Nephron progenitor cell (in vitro differentiated cells): ENCODE measurements at regions not wholly inside any gene's neighbourhood (a gene's known extent, or its start where the extent isn't known, plus 50 kb on each side); places are given as distances from the start of the nearest gene placed in this dataset.
"Not testable (repeated sequence)": the region's sequence is repeated elsewhere in the genome, so short reads cannot be mapped to it uniquely, and the experiment has no call there.

Experiments used
- DNase-seq: peaks from one replicate; pipeline ENCODE4 v3.0.0; 2021
- H3K27ac Mint-ChIP-seq: 2 replicates; pipeline ENCODE4 v1.8.0; 2021; ENCODE audit warnings: mild to moderate bottlenecking, moderate library complexity, mixed read lengths
- H3K27me3 Mint-ChIP-seq: 2 replicates; pipeline ENCODE4 v1.8.0; 2021; ENCODE audit warnings: mild to moderate bottlenecking, low read depth, mixed read lengths; ENCODE audit not compliant: poor library complexity
- H3K36me3 Mint-ChIP-seq: 2 replicates; pipeline ENCODE4 v1.8.0; 2021; ENCODE audit warnings: low read depth, mixed read lengths
- H3K4me1 Mint-ChIP-seq: 2 replicates; pipeline ENCODE4 v1.8.0; 2021; ENCODE audit warnings: mixed read lengths
- H3K4me3 Mint-ChIP-seq: 2 replicates; pipeline ENCODE4 v1.8.0; 2021; ENCODE audit warnings: mild to moderate bottlenecking, moderate library complexity, mixed read lengths
- H3K9me3 Mint-ChIP-seq: 2 replicates; pipeline ENCODE4 v1.8.0; 2021; ENCODE audit warnings: mild to moderate bottlenecking, moderate library complexity, mixed read lengths

- H3K4me1 Mint-ChIP-seq, result not testable (repeated sequence)
Measured at GRCh38 chr1:145504834-145505413, 79.5 kb upstream of the NBPF20 start.

GRCh38 chr1:145504310-145504709 is 78.9 kb upstream of the NBPF20 start:
- not testable (repeated sequence) for H3K4me3 Mint-ChIP-seq, H3K36me3 Mint-ChIP-seq, H3K9me3 Mint-ChIP-seq, H3K27me3 Mint-ChIP-seq, H3K4me1 Mint-ChIP-seq, H3K27ac Mint-ChIP-seq, DNase-seq

More at GRCh38 chr1:145504834-145505413, 79.5 kb upstream of the NBPF20 start:
- not testable (repeated sequence) for H3K4me3 Mint-ChIP-seq, H3K36me3 Mint-ChIP-seq, H3K27ac Mint-ChIP-seq, DNase-seq, H3K9me3 Mint-ChIP-seq, H3K27me3 Mint-ChIP-seq

- H3K27me3 Mint-ChIP-seq, H3K9me3 Mint-ChIP-seq: not testable (repeated sequence)
Measured at GRCh38 chr1:145500251-145500650, 74.8 kb upstream of the NBPF20 start.

GRCh38 chr1:145495077-145495871 is 69.9 kb upstream of the NBPF20 start:
- not testable (repeated sequence) for H3K27me3 Mint-ChIP-seq, H3K4me1 Mint-ChIP-seq, H3K4me3 Mint-ChIP-seq, H3K9me3 Mint-ChIP-seq, H3K36me3 Mint-ChIP-seq, DNase-seq, H3K27ac Mint-ChIP-seq

More at GRCh38 chr1:145500251-145500650, 74.8 kb upstream of the NBPF20 start:
- not testable (repeated sequence) for DNase-seq, H3K36me3 Mint-ChIP-seq, H3K4me3 Mint-ChIP-seq, H3K27ac Mint-ChIP-seq, H3K4me1 Mint-ChIP-seq

DNA sequence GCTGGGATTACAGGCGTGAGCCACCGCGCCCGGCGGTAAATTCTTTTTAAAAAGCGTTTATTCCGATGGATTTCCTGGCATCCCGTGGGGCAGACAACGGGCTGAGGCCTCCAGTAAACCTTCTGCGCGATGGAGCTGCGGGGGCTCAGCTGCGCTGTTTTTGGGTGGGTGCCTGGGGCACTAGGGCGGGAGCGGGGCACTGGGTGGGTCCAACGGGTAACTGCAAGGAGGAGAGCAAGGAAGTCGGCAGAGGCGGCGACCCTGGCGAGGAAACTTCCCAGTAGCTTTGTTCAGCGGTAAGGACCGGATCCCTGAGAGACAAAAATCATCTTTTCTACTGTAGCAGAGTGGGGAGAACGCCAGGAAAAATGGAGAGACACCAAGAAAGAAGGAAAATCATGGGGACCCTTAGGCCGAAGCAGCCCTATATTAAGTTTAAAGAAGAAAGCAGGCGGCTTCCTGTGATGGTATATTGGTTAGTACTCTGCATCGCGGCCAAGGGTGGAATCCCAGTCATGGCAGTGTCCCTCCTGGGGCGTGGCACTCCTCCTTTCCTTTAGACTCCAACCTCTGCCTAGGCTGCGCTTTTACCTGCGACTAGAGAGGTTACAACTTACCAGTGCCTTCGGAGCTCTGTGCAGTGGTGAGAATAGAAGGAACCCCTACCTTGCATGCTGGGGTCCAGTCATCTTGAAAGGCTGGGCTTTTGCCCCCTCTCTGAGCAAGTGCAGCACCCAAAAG is 63.0 kb upstream of the NBPF20 start:
- H3K36me3 Mint-ChIP-seq, H3K4me3 Mint-ChIP-seq, DNase-seq, H3K9me3 Mint-ChIP-seq, H3K4me1 Mint-ChIP-seq, H3K27ac Mint-ChIP-seq: not testable (repeated sequence)
- peaks cover 19% of the 10 kb centered on the region for H3K27me3 Mint-ChIP-seq

- DNase-seq, H3K9me3 Mint-ChIP-seq: not testable (repeated sequence)
Measured at GRCh38 chr1:145487156-145487555, 61.8 kb upstream of the NBPF20 start.

DNA sequence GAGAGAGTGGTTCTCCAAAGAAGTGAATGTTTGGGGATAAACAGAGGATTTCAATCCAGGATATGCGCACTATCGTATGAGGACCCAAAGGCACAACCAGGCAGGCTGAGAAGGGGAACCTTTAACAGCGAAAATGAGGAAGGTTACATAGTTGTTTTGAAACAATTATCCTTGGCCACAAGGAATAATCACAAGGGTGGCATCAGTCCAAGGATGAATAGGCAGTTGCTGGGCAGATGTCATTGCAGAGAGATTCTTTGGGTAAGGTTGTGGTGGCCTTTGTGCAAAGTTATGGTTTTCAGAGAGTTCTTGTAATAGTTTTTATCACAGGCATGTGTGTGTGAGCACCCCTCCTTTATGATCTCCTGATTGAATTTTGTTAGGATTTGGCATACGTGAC is 58.9 kb upstream of the NBPF20 start:
- not testable (repeated sequence) for DNase-seq
- H3K27me3 Mint-ChIP-seq, result peaks cover 25% of the 10 kb centered on the region

More at GRCh38 chr1:145487156-145487555, 61.8 kb upstream of the NBPF20 start:
- H3K27me3 Mint-ChIP-seq, result peaks cover 24% of the 10 kb centered on the region
- not testable (repeated sequence) for H3K4me3 Mint-ChIP-seq, H3K36me3 Mint-ChIP-seq, H3K4me1 Mint-ChIP-seq, H3K27ac Mint-ChIP-seq

GRCh38 chr1:145482214-145482860 is 56.9 kb upstream of the NBPF20 start:
- not testable (repeated sequence) for DNase-seq, H3K4me3 Mint-ChIP-seq, H3K27ac Mint-ChIP-seq, H3K9me3 Mint-ChIP-seq, H3K4me1 Mint-ChIP-seq, H3K36me3 Mint-ChIP-seq
- peaks cover 26% of the 10 kb centered on the region for H3K27me3 Mint-ChIP-seq

More for the DNA sequence above, 58.9 kb upstream of the NBPF20 start:
- not testable (repeated sequence) for H3K36me3 Mint-ChIP-seq, H3K9me3 Mint-ChIP-seq, H3K27ac Mint-ChIP-seq, H3K4me3 Mint-ChIP-seq, H3K4me1 Mint-ChIP-seq

- Mint-ChIP-seq H3K4me3 (peak overlapping the region; percentile 85), H3K27me3 (peaks cover 32% of the 10 kb centered on the region)
- H3K4me1 Mint-ChIP-seq, H3K36me3 Mint-ChIP-seq, H3K27ac Mint-ChIP-seq, H3K9me3 Mint-ChIP-seq: not testable (repeated sequence)
- DNase-seq, result peak; percentile 29
Measured at GRCh38 chr1:145475962-145476361, 50.6 kb upstream of the NBPF20 start.

DNA sequence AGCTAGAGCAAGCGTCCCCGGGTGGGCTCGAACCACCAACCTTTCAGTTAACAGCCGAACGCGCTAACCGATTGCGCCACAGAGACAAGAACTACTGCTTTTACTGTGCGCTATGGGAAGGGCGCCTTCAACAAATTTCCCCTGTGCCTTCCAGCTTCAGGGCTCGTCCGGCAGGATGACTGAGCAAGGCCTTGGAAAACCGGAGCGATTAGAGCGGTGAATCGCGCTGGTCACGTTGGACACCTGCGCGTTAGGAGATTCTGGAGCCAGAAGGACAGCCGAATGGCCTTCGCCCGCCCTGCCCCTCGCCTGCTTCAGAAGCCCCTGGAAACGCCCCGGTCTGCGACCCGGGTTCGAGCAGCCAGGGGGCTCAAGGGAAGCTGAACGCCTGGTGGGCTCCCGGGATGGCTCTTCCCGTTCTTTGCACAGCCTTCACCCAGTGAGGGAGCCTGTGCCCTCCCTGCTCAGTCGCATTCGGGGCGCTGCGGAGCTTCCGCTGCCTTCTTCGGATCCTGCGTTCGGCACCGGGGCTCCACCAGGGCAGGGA is 50.0 kb upstream of the NBPF20 start:
- Mint-ChIP-seq H3K4me3 (peak overlapping the region; percentile 85), H3K27me3 (peaks cover 32% of the 10 kb centered on the region)
- H3K27ac Mint-ChIP-seq, H3K9me3 Mint-ChIP-seq, H3K36me3 Mint-ChIP-seq, H3K4me1 Mint-ChIP-seq: not testable (repeated sequence)
- peak; percentile 50 for DNase-seq
